H1 (cell line): ENCODE measurements at regions not wholly inside any gene's neighbourhood (a gene's known extent, or its start where the extent isn't known, plus 50 kb on each side); places are given as distances from the start of the nearest gene placed in this dataset.

Experiments used
- CTCF ChIA-PET: fragments of 300-600 bp; sonication (Branson Sonifier 250); formaldehyde crosslinking; loops from one replicate; lab custom pipeline; 2021; ENCODE audit not compliant: partially characterized antibody; lab: Charles Lee
- POLR2A ChIA-PET: fragments of 300-600 bp; sonication (Branson Sonifier 250); formaldehyde crosslinking; loops from one replicate; lab custom pipeline; 2021; ENCODE audit warnings: inconsistent platforms; ENCODE audit not compliant: partially characterized antibody; lab: Charles Lee
- DNase-seq, 2 experiments: peaks; one replicate each; pipeline versions ENCODE4 v3.0.0 to v3.0.0-alpha.2; 2010 to 2022; ENCODE audit warnings: low spot score in 2 of 2, low read depth in 1 of 2, mixed read lengths in 1 of 2
- FAIRE-seq: peaks from 2 replicates; lab custom pipeline; 2011; peaks lifted over from hg19 to GRCh38; lab: Jason Lieb, UNC
- H2AFZ ChIP-seq: 2 replicates; pipeline ENCODE4 v1.8.1; 2012; ENCODE audit warnings: low read length, inconsistent platforms
- H2AK5ac ChIP-seq: 2 replicates; pipeline ENCODE4 v1.6.1; 2013; ENCODE audit warnings: low read depth, low read length
- H2BK120ac ChIP-seq: replicated peaks from 2 replicates; pipeline ENCODE3; 2013; ENCODE audit warnings: low read depth, low read length, inconsistent platforms
- H2BK12ac ChIP-seq: 2 replicates; pipeline ENCODE4 v1.6.1; 2013; ENCODE audit warnings: low read depth, low read length
- H2BK15ac ChIP-seq: 2 replicates; pipeline ENCODE4 v1.6.1; 2013; ENCODE audit warnings: low read length
- H2BK20ac ChIP-seq: 2 replicates; pipeline ENCODE4 v1.6.1; 2013; ENCODE audit warnings: low read length
- H2BK5ac ChIP-seq: 2 replicates; pipeline ENCODE4 v1.6.1; 2013; ENCODE audit warnings: low read depth, low read length
- H3K14ac ChIP-seq: 2 replicates; pipeline ENCODE4 v1.6.1; 2013; ENCODE audit warnings: inconsistent platforms; ENCODE audit not compliant: insufficient read length
- H3K18ac ChIP-seq: 2 replicates; pipeline ENCODE4 v1.6.1; 2013; ENCODE audit warnings: low read length; ENCODE audit errors: extremely low read depth
- H3K23ac ChIP-seq: 2 replicates; pipeline ENCODE4 v1.6.1; 2013; ENCODE audit warnings: inconsistent platforms; ENCODE audit not compliant: insufficient read length
- H3K23me2 ChIP-seq: 2 replicates; pipeline ENCODE4 v1.6.1; 2013; ENCODE audit warnings: low read depth, low read length
- H3K27ac ChIP-seq: 2 replicates; pipeline ENCODE4 v1.6.1; 2011; ENCODE audit warnings: low read depth, low read length, inconsistent platforms
- H3K27me3 ChIP-seq, 4 experiments: replicated peaks in 1 of 4; 1 replicate in 1 of 4; 2 replicates in 3 of 4; pipeline versions ENCODE4 v1.6.1 to v1.8.1; 2011 to 2013; ENCODE audit warnings: low read length in 3 of 4, mild to moderate bottlenecking in 3 of 4, inconsistent platforms in 2 of 4, mixed read lengths in 2 of 4, moderate library complexity in 1 of 4; ENCODE audit not compliant: control insufficient read depth in 3 of 4, insufficient read depth in 3 of 4; ENCODE audit errors: extremely low read depth in 1 of 4
- H3K36me3 ChIP-seq, 4 experiments: 2 replicates each; pipeline versions ENCODE4 v1.6.1 to v1.8.1; 2011 to 2013; ENCODE audit warnings: mild to moderate bottlenecking in 4 of 4, low read length in 3 of 4, moderate library complexity in 2 of 4, control low read depth in 1 of 4, inconsistent platforms in 1 of 4; ENCODE audit not compliant: insufficient read depth in 4 of 4, control insufficient read depth in 2 of 4
- H3K4ac ChIP-seq: replicated peaks from 2 replicates; pipeline ENCODE3; 2013; ENCODE audit warnings: low read length, low read depth, mixed read lengths, inconsistent platforms; ENCODE audit not compliant: insufficient read length
- H3K4me1 ChIP-seq, 4 experiments: replicated peaks in 1 of 4; 1 replicate in 1 of 4; 2 replicates in 3 of 4; pipeline versions ENCODE4 v1.6.1 to v1.8.1; 2011 to 2013; ENCODE audit warnings: low read length in 3 of 4, inconsistent platforms in 2 of 4, mixed read lengths in 1 of 4; ENCODE audit not compliant: insufficient read depth in 4 of 4, control insufficient read depth in 3 of 4
- H3K4me2 ChIP-seq, 2 experiments: 2 replicates each; pipeline versions ENCODE4 v1.6.1 to v1.8.1; 2011 to 2013; ENCODE audit warnings: low read depth in 2 of 2, low read length in 2 of 2, control low read depth in 1 of 2, inconsistent platforms in 1 of 2, mild to moderate bottlenecking in 1 of 2; ENCODE audit not compliant: insufficient read depth in 1 of 2
- H3K4me3 ChIP-seq, 4 experiments: fragments of 200-600, 300-600 bp in 1 of 4; sonication (generic), shearing (Covaris generic), sonication (Bioruptor Twin) in 1 of 4; 2 replicates each; pipeline versions ENCODE4 v1.5.1 to v1.8.1; 2011 to 2016; ENCODE audit warnings: low read length in 4 of 4, low read depth in 3 of 4, control low read depth in 2 of 4, inconsistent platforms in 2 of 4, mild to moderate bottlenecking in 2 of 4, mixed read lengths in 1 of 4, moderate library complexity in 1 of 4; ENCODE audit not compliant: insufficient read depth in 2 of 4; ENCODE audit errors: extremely low read depth in 1 of 4
- H3K56ac ChIP-seq: replicated peaks from 2 replicates; pipeline ENCODE3; 2013; ENCODE audit warnings: low read depth, mild to moderate bottlenecking, mixed read lengths, low read length, inconsistent platforms; ENCODE audit not compliant: insufficient read length
- H3K79me1 ChIP-seq: 2 replicates; pipeline ENCODE4 v1.6.1; 2013; ENCODE audit warnings: low read depth, low read length, control low read depth
- H3K79me2 ChIP-seq, 2 experiments: 2 replicates each; pipeline versions ENCODE4 v1.6.1 to v1.8.1; 2012 to 2013; ENCODE audit warnings: low read length in 2 of 2, mild to moderate bottlenecking in 2 of 2, inconsistent platforms in 1 of 2; ENCODE audit not compliant: insufficient read depth in 2 of 2, control insufficient read depth in 1 of 2
- H3K9ac ChIP-seq, 4 experiments: replicated peaks in 1 of 4; 1 replicate in 1 of 4; 2 replicates in 3 of 4; pipeline versions ENCODE4 v1.6.1 to v1.8.1; 2011 to 2013; ENCODE audit warnings: low read depth in 3 of 4, low read length in 3 of 4, control low read depth in 2 of 4, mild to moderate bottlenecking in 2 of 4, moderate library complexity in 2 of 4, inconsistent platforms in 1 of 4; ENCODE audit errors: extremely low read depth in 1 of 4
- H3K9me3 ChIP-seq, 2 experiments: 2 replicates each; pipeline versions ENCODE4 v1.6.1 to v1.8.1; 2012 to 2013; ENCODE audit warnings: mild to moderate bottlenecking in 2 of 2, moderate library complexity in 2 of 2, control low read depth in 1 of 2, inconsistent platforms in 1 of 2, low read depth in 1 of 2, low read length in 1 of 2, mixed read lengths in 1 of 2; ENCODE audit not compliant: insufficient read depth in 2 of 2
- H4K20me1 ChIP-seq, 2 experiments: replicated peaks in 1 of 2; 2 replicates each; pipeline versions ENCODE3 to v1.8.1; 2011 to 2013; ENCODE audit warnings: inconsistent platforms in 2 of 2, low read length in 2 of 2, mild to moderate bottlenecking in 1 of 2; ENCODE audit not compliant: insufficient read depth in 2 of 2, control insufficient read depth in 1 of 2
- H4K5ac ChIP-seq: 2 replicates; pipeline ENCODE4 v1.6.1; 2013; ENCODE audit warnings: low read length, low read depth, mixed read lengths, inconsistent platforms; ENCODE audit not compliant: insufficient read length
- H4K8ac ChIP-seq: 2 replicates; pipeline ENCODE4 v1.8.0; 2013; ENCODE audit warnings: mild to moderate bottlenecking, moderate library complexity, low read length, inconsistent platforms; ENCODE audit not compliant: insufficient read depth; ENCODE audit errors: extremely low read depth
- H4K91ac ChIP-seq: replicated peaks from 2 replicates; pipeline ENCODE3; 2013; ENCODE audit warnings: low read length, mixed read lengths, inconsistent platforms; ENCODE audit not compliant: insufficient read length
- CHD2 ChIP-seq: IDR thresholded peaks from 2 replicates; pipeline ENCODE4 v1.6.1; 2012; ENCODE audit warnings: low read length, improper control_type of control experiment
- EP300 ChIP-seq, 2 experiments: IDR thresholded peaks; 1 replicate in 1 of 2; 2 replicates in 1 of 2; pipeline ENCODE4 v1.6.1; 2011 to 2012; ENCODE audit warnings: low read depth in 2 of 2, low read length in 2 of 2, mild to moderate bottlenecking in 2 of 2, borderline replicate concordance in 1 of 2, inconsistent platforms in 1 of 2, moderate library complexity in 1 of 2
- TAF7 ChIP-seq: optimal IDR thresholded peaks from 2 replicates; pipeline ENCODE3; 2011; ENCODE audit warnings: low read depth, mild to moderate bottlenecking, inconsistent platforms, low read length, moderate library complexity, borderline replicate concordance
- TEAD4 ChIP-seq: IDR thresholded peaks from 2 replicates; pipeline ENCODE4 v1.6.1; 2012; ENCODE audit warnings: low read depth, low read length, inconsistent platforms, mixed read lengths
- WGBS, 2 experiments: shearing (Covaris generic) in 1 of 2; methylation state at CpG; one replicate each; pipeline versions ENCODE4 v1.1.6 to v1.1.7; 2013 to 2015; ENCODE audit warnings: low lambda C conversion rate in 2 of 2, mixed read lengths in 2 of 2, inconsistent platforms in 1 of 2, low coverage in 1 of 2, missing lambda C conversion rate in 1 of 2; ENCODE audit not compliant: insufficient replicate concordance in 2 of 2, insufficient coverage in 1 of 2, insufficient read length in 1 of 2; ENCODE audit errors: extremely low coverage in 1 of 2, missing lambda C conversion rate in 1 of 2; 5-methylcytosine and 5-hydroxymethylcytosine counted together

- Histone ChIP-seq H3K27me3 (no peaks in the 10 kb centered on the region), H3K4me3 (no peak overlapping the region), H3K9ac (no peak overlapping the region), H3K18ac (no peak overlapping the region), H2BK12ac (no peak overlapping the region), H3K36me3 (no peaks in the 10 kb centered on the region), H2BK5ac (no peak overlapping the region), H2AK5ac (no peak overlapping the region), H3K4me1 (no peaks in the 10 kb centered on the region), H2BK120ac (no peak overlapping the region), H3K27ac (no peak overlapping the region), H4K91ac (no peak overlapping the region), H4K8ac (no peak overlapping the region), H3K4me2 (no peak overlapping the region), H3K4ac (no peak overlapping the region), H3K79me1 (no peaks in the 10 kb centered on the region), H4K5ac (no peak overlapping the region), H2AFZ (no peak overlapping the region), H2BK20ac (no peak overlapping the region), H3K79me2 (no peaks in the 10 kb centered on the region), H3K9me3 (no peaks in the 10 kb centered on the region), H3K23me2 (no peaks in the 10 kb centered on the region; the same call in 1 of the 2 replicates), H3K56ac (no peak overlapping the region), H3K23ac (no peak overlapping the region), H2BK15ac (no peak overlapping the region), H4K20me1 (no peaks in the 10 kb centered on the region), H3K14ac (no peak overlapping the region)
- TF ChIP-seq EP300 (IDR thresholded peaks at IDR 0.05; ENCODE audit: borderline replicate concordance in 1 of 2, low read depth in 2 of 2, low read length in 2 of 2) (no peak), CHD2 (no peak), TEAD4 (no peak), TAF7 (no peak)
- ChIA-PET CTCF (interaction anchor here (0.7 to 1.6 kb wide), 5 partner anchors 56 to 192 kb away, joined by 3 to 5 read pairs (median 3); no protein-coding TSS in a partner anchor), POLR2A (no interaction called here)
- WGBS, 2 experiments: 84% methylated on average over 3 of the region's 3 CpGs; no CpG with 5 or more reads in 1 of the 2 experiments
- no peak for FAIRE-seq
- DNase-seq: no peak
Measured at GRCh38 chr1:185489406-185489805, 172.4 kb upstream of the IVNS1ABP start.
